ENCODE measurements at regions not wholly inside any gene's neighbourhood (a gene's known extent, or its start where the extent isn't known, plus 50 kb on each side); places are given as distances from the start of the nearest gene placed in this dataset.

- Histone ChIP-seq H3K79me2 (ENCODE audit: insufficient read depth, low read length) (no peaks in the 10 kb centered on the region), H3K27me3 (ENCODE audit: insufficient read depth, low read length) (0 out of 2 replicates have a peak, but pooled peaks cover 5% of the 10 kb centered on the region), H4K20me1 (ENCODE audit: insufficient read depth, low read length) (no peaks in the 10 kb centered on the region), H3K4me3 (ENCODE audit: low read depth, low read length, poor library complexity, severe bottlenecking) (no peak overlapping the region), H3K9me3 (ENCODE audit: low read length) (no peaks in the 10 kb centered on the region), H3K9ac (ENCODE audit: low read length) (no peak overlapping the region), H2AFZ (ENCODE audit: low read length) (no peak overlapping the region), H3K4me1 (ENCODE audit: insufficient read depth, low read length, severe bottlenecking) (no peaks in the 10 kb centered on the region), H3K36me3 (ENCODE audit: insufficient read depth, low read length) (no peaks in the 10 kb centered on the region), H3K27ac (ENCODE audit: low read depth, low read length, poor library complexity, severe bottlenecking) (no peak overlapping the region), H3K9me2 (ENCODE audit: low read depth, low read length) (no peaks in the 10 kb centered on the region), H3K4me2 (ENCODE audit: low read length) (no peak overlapping the region), H3F3A (ENCODE audit: insufficient read depth, low read length) (no peaks in the 10 kb centered on the region)
- TF ChIP-seq EZH2 (IDR thresholded peaks at IDR 0.05; ENCODE audit: borderline replicate concordance, low read length), result no peak
- TF ChIP-seq CTCF (IDR thresholded peaks at IDR 0.05; ENCODE audit: low read length), result peak; percentile 54
Observed at GRCh38 chr2:18404708-18405107, 155.7 kb downstream of the RDH14 start.

GRCh38 chr2:18403921-18404522 is 156.4 kb downstream of the RDH14 start:
- H3F3A ChIP-seq (ENCODE audit: insufficient read depth, low read length), result no peaks in the 10 kb centered on the region

GRCh38 chr2:18402831-18403230 is 157.6 kb downstream of the RDH14 start:
- no peak overlapping the region for H3K4me3 ChIP-seq (ENCODE audit: low read depth, low read length, poor library complexity, severe bottlenecking)
- H2AFZ ChIP-seq (ENCODE audit: low read length), result no peak overlapping the region
- TF ChIP-seq CTCF (IDR thresholded peaks at IDR 0.05; ENCODE audit: low read length), result no peak
- no peak for TF ChIP-seq EZH2 (IDR thresholded peaks at IDR 0.05; ENCODE audit: borderline replicate concordance, low read length)
- H3K9ac ChIP-seq (ENCODE audit: low read length), result no peak overlapping the region
- H3F3A ChIP-seq (ENCODE audit: insufficient read depth, low read length), result no peaks in the 10 kb centered on the region
- no peaks in the 10 kb centered on the region for H3K36me3 ChIP-seq (ENCODE audit: insufficient read depth, low read length)
- no peak overlapping the region for H3K27ac ChIP-seq (ENCODE audit: low read depth, low read length, poor library complexity, severe bottlenecking)
- H4K20me1 ChIP-seq (ENCODE audit: insufficient read depth, low read length), result no peaks in the 10 kb centered on the region
- H3K27me3 ChIP-seq (ENCODE audit: insufficient read depth, low read length), result 0 out of 2 replicates have a peak, but pooled peaks cover 5% of the 10 kb centered on the region
- H3K4me1 ChIP-seq (ENCODE audit: insufficient read depth, low read length, severe bottlenecking), result no peaks in the 10 kb centered on the region
- no peaks in the 10 kb centered on the region for H3K9me3 ChIP-seq (ENCODE audit: low read length)
- H3K79me2 ChIP-seq (ENCODE audit: insufficient read depth, low read length), result no peaks in the 10 kb centered on the region
- H3K9me2 ChIP-seq (ENCODE audit: low read depth, low read length), result no peaks in the 10 kb centered on the region
- no peak overlapping the region for H3K4me2 ChIP-seq (ENCODE audit: low read length)

More at GRCh38 chr2:18403921-18404522, 156.4 kb downstream of the RDH14 start:
- Histone ChIP-seq H3K9ac (ENCODE audit: low read length) (no peak overlapping the region), H3K9me3 (ENCODE audit: low read length) (no peaks in the 10 kb centered on the region), H2AFZ (ENCODE audit: low read length) (no peak overlapping the region), H3K27me3 (ENCODE audit: insufficient read depth, low read length) (0 out of 2 replicates have a peak, but pooled peaks cover 5% of the 10 kb centered on the region), H3K27ac (ENCODE audit: low read depth, low read length, poor library complexity, severe bottlenecking) (no peak overlapping the region), H3K36me3 (ENCODE audit: insufficient read depth, low read length) (no peaks in the 10 kb centered on the region), H3K4me2 (ENCODE audit: low read length) (no peak overlapping the region), H4K20me1 (ENCODE audit: insufficient read depth, low read length) (no peaks in the 10 kb centered on the region), H3K79me2 (ENCODE audit: insufficient read depth, low read length) (no peaks in the 10 kb centered on the region), H3K4me1 (ENCODE audit: insufficient read depth, low read length, severe bottlenecking) (no peaks in the 10 kb centered on the region), H3K9me2 (ENCODE audit: low read depth, low read length) (no peaks in the 10 kb centered on the region), H3K4me3 (ENCODE audit: low read depth, low read length, poor library complexity, severe bottlenecking) (no peak overlapping the region)
- TF ChIP-seq CTCF (IDR thresholded peaks at IDR 0.05; ENCODE audit: low read length), result no peak
- no peak for TF ChIP-seq EZH2 (IDR thresholded peaks at IDR 0.05; ENCODE audit: borderline replicate concordance, low read length)
